Nephron (organoid): ENCODE measurements at regions not wholly inside any gene's neighbourhood (a gene's known extent, or its start where the extent isn't known, plus 50 kb on each side); places are given as distances from the start of the nearest gene placed in this dataset.

Source experiments
- H3K27ac Mint-ChIP-seq, 3 experiments: 2 replicates each; pipeline ENCODE4 v1.8.0; 2020; ENCODE audit warnings: mixed read lengths in 3 of 3, mild to moderate bottlenecking in 2 of 3, moderate library complexity in 1 of 3
- H3K27me3 Mint-ChIP-seq: 2 replicates; pipeline ENCODE4 v1.8.0; 2021; ENCODE audit warnings: low read depth, mild to moderate bottlenecking, moderate library complexity, mixed read lengths
- H3K36me3 Mint-ChIP-seq: 2 replicates; pipeline ENCODE4 v1.8.0; 2020; ENCODE audit warnings: low read depth, mixed read lengths
- H3K4me1 Mint-ChIP-seq: 2 replicates; pipeline ENCODE4 v1.8.0; 2020; ENCODE audit warnings: mixed read lengths
- H3K4me3 Mint-ChIP-seq, 3 experiments: 2 replicates each; pipeline ENCODE4 v1.8.0; 2020; ENCODE audit warnings: mild to moderate bottlenecking in 3 of 3, mixed read lengths in 3 of 3, moderate library complexity in 2 of 3
- H3K9me3 Mint-ChIP-seq: 2 replicates; pipeline ENCODE4 v1.8.0; 2020; ENCODE audit warnings: mixed read lengths
- TF ChIP-seq, protein P1 (sequence below), 3 experiments: fragments of 200-600 bp; sonication (generic); IDR thresholded peaks; one replicate each; pipeline ENCODE4 v1.5.0; 2021; ENCODE audit warnings: antibody characterized with exemption in 3 of 3; ENCODE audit not compliant: unreplicated experiment in 3 of 3

DNA sequence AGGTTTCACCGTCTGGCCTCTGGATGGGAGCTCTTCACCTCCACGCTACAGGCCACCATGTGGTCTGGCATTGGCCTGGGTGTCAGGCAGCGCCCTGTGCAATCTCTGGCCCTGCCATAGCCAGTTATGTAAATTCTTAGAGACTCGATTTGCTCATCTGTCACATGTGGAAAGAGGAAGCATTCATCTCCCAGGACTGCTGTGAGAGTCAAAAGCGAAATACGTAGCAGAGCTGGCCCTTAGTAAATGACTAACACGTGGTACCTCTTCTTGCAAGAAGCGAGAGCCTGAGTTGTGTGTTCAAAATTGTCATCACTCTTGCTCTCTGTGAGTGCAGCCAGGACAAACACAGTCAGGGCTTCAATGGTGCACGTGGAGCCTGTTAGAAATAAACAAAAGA lies 159.0 kb upstream of the BACE2 start:
- H3K4me1 Mint-ChIP-seq = no peaks in the 10 kb centered on the region
- no peak overlapping the region for H3K4me3 Mint-ChIP-seq
- H3K36me3 Mint-ChIP-seq = no peaks in the 10 kb centered on the region
- H3K27ac Mint-ChIP-seq = no peak overlapping the region
- H3K9me3 Mint-ChIP-seq = peaks cover 4% of the 10 kb centered on the region
- H3K27me3 Mint-ChIP-seq = no peaks in the 10 kb centered on the region
- TF ChIP-seq, protein P1, sequence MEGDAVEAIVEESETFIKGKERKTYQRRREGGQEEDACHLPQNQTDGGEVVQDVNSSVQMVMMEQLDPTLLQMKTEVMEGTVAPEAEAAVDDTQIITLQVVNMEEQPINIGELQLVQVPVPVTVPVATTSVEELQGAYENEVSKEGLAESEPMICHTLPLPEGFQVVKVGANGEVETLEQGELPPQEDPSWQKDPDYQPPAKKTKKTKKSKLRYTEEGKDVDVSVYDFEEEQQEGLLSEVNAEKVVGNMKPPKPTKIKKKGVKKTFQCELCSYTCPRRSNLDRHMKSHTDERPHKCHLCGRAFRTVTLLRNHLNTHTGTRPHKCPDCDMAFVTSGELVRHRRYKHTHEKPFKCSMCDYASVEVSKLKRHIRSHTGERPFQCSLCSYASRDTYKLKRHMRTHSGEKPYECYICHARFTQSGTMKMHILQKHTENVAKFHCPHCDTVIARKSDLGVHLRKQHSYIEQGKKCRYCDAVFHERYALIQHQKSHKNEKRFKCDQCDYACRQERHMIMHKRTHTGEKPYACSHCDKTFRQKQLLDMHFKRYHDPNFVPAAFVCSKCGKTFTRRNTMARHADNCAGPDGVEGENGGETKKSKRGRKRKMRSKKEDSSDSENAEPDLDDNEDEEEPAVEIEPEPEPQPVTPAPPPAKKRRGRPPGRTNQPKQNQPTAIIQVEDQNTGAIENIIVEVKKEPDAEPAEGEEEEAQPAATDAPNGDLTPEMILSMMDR (IDR thresholded peaks at IDR 0.05; ENCODE audit: unreplicated experiment in 3 of 3) = no peak

DNA sequence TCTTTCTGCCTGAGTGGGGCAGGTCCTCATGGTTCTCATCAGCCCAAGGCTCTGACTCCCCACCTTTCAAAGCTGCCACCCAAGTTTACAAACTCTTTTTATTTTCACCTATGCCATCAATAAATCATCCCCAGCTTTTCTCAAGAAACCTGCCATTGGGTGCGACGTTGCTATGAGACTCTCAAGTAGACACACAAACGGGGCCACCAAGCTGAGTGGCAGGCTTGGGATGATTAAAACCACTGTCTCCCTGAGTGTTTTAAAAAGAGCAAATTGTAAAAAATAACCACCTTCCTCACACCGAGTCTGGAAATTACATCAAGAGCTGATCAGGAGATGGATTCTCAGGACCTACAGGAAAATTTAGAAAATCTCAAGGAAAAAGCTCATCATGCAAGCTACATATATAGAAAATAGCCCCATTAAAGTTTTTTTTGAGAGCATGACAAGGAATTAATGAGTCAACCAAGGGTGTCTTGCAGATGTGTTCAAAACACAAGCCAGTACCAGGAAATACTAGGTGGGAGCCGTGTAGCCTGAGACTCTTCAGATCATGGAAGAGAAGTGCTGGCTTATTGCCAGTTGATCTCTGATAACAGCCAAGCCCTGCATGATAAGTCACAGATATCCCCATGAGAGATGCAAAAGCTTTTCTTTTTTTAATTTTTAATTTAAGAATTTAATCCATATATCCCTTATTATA lies 158.4 kb upstream of the BACE2 start:
- no peak overlapping the region for H3K27ac Mint-ChIP-seq
- peaks cover 3% of the 10 kb centered on the region for H3K9me3 Mint-ChIP-seq
- H3K36me3 Mint-ChIP-seq = no peaks in the 10 kb centered on the region
- H3K4me1 Mint-ChIP-seq = no peaks in the 10 kb centered on the region
- no peak overlapping the region for H3K4me3 Mint-ChIP-seq
- H3K27me3 Mint-ChIP-seq = no peaks in the 10 kb centered on the region
- TF ChIP-seq, protein P1 (IDR thresholded peaks at IDR 0.05; ENCODE audit: unreplicated experiment in 3 of 3) = no peak

DNA sequence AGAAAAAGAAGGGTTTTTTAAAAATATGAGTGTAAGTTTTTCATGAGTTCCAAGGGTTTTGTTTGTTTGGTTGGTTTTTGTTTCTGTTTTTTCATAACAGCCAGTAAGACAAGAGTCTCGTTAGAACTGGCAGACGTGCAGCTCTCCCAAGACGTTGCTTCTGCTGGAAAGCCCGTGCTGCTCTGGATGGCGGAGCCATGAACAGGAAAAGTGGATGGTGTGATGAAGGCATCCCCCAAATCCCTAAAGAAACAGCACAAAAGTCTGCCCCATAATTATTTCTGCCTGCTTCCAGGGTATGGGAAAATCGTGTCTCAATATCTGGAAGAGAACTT lies 157.9 kb upstream of the BACE2 start:
- no peak overlapping the region for H3K27ac Mint-ChIP-seq
- no peak overlapping the region for H3K4me3 Mint-ChIP-seq
- H3K27me3 Mint-ChIP-seq = no peaks in the 10 kb centered on the region
- H3K4me1 Mint-ChIP-seq = no peaks in the 10 kb centered on the region
- TF ChIP-seq, protein P1 (IDR thresholded peaks at IDR 0.05; ENCODE audit: unreplicated experiment in 3 of 3) = no peak
- peaks cover 3% of the 10 kb centered on the region for H3K9me3 Mint-ChIP-seq
- H3K36me3 Mint-ChIP-seq = no peaks in the 10 kb centered on the region

DNA sequence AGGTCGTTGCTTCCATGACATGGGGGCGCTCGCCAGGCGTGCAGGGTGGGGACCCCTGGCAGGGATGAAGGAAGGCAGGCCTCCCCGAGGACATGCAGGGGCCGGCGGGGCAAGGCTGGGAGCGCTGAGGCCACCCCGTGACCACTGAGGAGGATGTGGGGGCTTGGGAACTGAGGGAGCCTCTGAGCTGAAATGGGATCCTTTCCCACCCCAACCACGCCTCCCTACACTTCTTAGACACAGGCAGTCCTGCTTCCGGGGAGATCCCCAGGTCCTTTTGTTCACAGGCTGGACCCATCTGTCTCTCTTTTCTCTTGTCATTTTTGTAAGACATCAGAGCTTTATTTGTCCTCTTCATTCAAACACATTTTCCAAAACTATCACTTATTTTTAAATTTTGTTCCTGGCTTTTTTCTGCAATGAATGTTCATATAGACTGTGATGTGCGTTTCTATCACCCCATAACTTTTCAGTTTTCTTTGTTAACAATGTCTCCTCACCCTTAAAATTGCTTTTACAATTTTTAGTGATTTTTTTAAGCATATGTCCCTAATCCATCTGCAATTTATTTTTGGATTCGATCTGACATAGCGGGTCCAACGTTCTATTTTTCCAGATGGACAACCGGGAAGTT lies 156.7 kb upstream of the BACE2 start:
- TF ChIP-seq, protein P1 (IDR thresholded peaks at IDR 0.05; ENCODE audit: unreplicated experiment in 3 of 3) = no peak
- H3K9me3 Mint-ChIP-seq = peaks cover 3% of the 10 kb centered on the region
- H3K27ac Mint-ChIP-seq = no peak overlapping the region
- no peaks in the 10 kb centered on the region for H3K4me1 Mint-ChIP-seq
- no peak overlapping the region for H3K4me3 Mint-ChIP-seq
- no peaks in the 10 kb centered on the region for H3K36me3 Mint-ChIP-seq
- no peaks in the 10 kb centered on the region for H3K27me3 Mint-ChIP-seq

DNA sequence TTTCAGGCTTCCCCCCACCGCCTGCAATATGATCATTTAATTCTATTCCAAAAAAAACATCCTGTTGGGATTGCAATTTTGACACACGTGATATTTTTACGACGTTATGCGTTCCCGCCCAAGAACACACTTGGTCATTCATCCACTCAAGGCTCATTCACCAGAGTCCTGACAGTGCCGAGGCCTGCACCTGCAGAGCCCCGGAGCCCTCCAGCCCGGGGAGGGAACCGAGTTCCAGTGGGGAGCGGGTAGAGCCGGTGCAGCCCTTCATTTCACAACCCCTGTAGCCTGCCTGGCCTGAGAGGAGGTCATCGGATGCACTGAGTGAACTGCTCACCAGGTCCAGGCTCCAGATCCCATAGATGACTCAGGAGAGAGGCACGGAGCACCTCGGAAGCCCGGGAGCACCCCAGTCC lies 156.0 kb upstream of the BACE2 start:
- Mint-ChIP-seq H3K4me1 (no peaks in the 10 kb centered on the region), H3K27ac (no peak overlapping the region), H3K4me3 (no peak overlapping the region), H3K27me3 (no peaks in the 10 kb centered on the region), H3K9me3 (no peaks in the 10 kb centered on the region), H3K36me3 (no peaks in the 10 kb centered on the region)
- TF ChIP-seq, protein P1 (IDR thresholded peaks at IDR 0.05; ENCODE audit: unreplicated experiment in 3 of 3) = no peak

DNA sequence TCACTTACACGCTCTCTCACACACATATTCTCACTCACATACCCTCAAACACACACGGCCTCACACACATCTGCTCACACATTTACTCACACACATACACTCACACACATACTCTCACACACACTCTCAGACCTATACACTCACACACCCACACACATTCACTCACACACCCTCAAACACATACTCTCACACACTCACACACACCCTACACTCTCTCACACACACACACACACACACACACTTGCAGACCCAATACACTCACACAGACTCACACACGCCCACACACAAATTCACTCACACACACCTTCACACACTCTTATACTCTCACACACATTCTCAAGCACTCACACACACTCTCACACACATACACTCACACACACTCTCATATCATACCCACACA lies 155.5 kb upstream of the BACE2 start:
- TF ChIP-seq, protein P1 (IDR thresholded peaks at IDR 0.05; ENCODE audit: unreplicated experiment in 3 of 3) = no peak
- Mint-ChIP-seq H3K27me3 (no peaks in the 10 kb centered on the region), H3K4me3 (no peak overlapping the region), H3K36me3 (no peaks in the 10 kb centered on the region), H3K9me3 (no peaks in the 10 kb centered on the region), H3K27ac (no peak overlapping the region), H3K4me1 (no peaks in the 10 kb centered on the region)
